Activated gamma-delta T cell treated with Interleukin-2 at 50 U/mL for 16 hours (primary cell): ENCODE measurements at regions not wholly inside any gene's neighbourhood (a gene's known extent, or its start where the extent isn't known, plus 50 kb on each side); places are given as distances from the start of the nearest gene placed in this dataset.
"Not testable (repeated sequence)": the region's sequence is repeated elsewhere in the genome, so short reads cannot be mapped to it uniquely, and the experiment has no call there.

Source experiments
- DNase-seq: peaks from one replicate; pipeline ENCODE4 v3.0.0-alpha.2; 2020

DNA sequence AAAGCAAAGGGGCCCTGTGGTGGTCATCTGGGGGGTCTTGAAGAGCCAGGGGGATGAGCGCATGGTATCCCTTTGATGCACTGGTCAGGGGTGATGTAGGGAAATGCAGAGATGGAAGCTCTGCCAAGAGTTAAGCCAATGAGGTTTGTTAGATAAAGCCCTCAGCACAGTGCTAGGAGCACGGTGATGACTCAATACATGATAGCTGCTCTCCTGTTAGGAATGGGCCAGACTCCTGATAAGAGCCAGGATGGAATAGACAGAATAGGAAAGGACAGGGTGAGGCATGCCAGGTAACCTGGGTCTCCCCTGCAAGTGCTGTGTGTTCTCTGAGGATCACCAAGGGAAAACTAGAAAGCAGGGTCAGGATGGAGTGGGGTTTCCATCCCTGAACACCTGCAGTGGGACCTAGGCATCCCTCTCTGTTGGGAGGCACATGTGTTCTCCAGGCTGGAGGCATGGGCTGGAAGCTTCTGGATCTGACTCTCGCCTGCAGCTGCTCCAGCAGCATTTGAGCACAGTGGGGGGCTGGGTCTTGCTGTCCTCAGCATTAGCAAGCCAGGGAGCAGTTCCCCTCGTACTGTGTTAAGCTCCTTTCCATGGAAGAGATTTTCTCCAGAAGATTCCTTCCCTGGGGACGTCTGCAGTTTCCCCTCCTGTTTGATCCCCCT is 71.8 kb upstream of the TIAM2 start:
- no peak for DNase-seq

DNA sequence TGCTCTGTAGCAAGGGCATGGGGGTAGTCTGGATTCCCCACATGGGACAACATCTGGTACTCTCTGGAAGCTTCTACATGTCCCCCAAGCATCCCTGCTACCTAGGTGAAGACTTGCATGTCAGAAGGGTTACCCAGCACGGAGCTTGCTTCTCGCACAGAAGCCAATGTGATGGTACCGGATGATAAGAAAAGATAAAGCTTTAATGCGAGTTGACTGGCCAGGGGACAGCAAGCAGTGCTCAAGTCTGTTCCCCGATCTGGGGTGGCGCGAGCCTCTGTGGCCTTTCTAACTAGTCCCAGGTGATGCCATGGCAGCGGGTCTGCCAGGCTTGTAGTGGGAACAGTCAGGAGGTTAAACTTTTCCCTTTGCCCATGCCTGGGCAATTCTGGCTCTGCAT is 70.0 kb upstream of the TIAM2 start:
- DNase-seq, result no peak

DNA sequence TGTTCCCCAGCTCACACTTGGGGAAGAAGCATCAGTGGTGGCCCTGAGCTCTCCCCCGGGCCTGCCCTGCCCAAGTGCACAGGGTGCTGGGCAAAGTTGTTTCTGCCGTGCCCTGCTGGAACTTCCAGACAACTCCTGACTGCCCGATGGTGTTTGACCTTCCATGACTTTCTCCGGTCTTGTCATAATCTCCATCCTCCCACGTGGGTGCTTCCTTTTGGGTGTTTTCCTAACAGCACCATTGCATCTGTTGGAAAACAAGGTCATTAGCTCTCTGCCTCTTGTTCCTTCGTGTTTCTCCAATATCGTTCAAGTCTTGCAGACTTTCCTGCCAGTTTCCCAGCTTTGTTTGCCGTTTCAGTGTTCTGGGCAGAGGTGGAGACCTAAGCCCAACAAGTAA is 68.7 kb upstream of the TIAM2 start:
- no peak for DNase-seq

DNA sequence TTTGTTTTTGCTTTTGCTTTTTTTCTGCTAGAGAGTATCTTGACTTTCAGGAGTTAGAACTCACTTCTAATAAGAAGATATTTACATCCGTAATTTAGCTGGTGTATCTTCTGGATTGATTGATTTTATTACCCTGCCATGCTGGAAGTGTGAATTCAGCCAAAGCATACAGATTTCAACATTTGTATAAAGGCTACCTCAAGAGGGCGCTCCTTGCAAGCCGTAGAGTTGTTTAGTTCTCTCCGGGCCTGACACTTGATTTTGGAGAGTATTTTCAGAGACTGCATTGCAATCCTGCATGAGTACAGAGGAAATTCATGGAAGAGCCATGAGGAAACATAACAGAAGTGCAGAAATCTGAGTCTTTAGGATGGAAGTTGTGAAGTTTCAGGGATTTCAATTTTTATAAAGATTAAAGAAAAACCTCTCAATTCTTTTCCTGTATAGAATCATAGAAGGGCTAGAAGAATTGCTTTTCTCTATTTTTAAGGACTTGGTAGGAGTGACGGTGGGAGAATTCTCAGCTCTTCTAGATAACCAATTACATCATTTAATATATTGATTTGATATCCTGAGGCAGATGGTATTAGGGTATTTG is 66.7 kb upstream of the TIAM2 start:
- peak; percentile 44 for DNase-seq

DNA sequence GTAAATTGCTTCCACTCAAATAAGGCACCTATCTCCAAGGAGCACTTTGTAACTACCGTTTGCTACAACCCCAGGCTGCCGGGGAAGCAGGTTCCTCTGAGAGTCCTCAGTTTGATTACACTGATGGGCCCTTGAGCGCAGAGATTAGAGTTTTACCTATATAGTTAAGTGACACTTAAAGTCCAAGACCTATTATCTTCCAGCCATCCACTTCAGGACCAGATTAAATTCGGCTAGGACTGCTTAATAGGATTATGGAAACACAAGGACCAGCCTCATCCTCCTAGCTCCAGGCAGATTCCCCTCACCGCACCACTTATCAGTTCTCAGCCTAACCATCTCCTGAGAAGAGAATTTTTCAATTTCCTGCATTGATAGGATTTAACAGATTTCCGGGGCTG is 64.7 kb upstream of the TIAM2 start:
- DNase-seq, result no peak

DNA sequence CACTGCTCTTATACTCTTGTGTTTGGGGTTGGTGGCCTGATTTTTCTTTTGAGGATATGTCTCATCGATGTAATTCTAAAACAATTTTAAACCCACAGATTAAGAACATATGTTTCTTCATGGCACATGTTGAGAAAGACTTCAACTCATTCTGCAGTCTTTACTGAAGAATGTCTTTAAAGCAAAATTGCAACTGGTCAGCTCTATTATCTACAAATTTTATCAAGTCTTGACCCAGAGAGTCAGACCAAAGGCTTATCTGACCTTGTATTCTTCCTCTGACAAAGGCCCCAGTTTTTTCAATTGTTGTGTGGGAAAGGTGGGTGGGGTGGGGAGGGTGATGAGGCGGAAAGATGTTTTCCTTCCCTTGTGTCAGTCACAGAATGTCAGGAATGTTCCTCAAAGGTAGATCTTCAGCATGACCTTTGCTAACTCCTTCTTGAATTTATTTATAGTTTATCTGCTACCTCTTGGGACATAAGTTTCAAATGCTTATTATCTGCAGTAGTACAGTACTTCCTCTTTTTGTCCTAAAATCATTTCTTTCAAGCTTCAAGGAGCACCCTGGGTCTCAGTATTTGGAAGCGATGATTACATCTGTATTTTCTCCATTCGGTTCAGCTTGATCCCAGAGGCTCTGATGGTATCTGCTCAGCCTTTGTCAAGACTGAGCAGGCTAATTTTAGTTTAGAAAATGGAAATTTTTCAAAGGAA is 63.2 kb upstream of the TIAM2 start:
- no peak for DNase-seq

DNA sequence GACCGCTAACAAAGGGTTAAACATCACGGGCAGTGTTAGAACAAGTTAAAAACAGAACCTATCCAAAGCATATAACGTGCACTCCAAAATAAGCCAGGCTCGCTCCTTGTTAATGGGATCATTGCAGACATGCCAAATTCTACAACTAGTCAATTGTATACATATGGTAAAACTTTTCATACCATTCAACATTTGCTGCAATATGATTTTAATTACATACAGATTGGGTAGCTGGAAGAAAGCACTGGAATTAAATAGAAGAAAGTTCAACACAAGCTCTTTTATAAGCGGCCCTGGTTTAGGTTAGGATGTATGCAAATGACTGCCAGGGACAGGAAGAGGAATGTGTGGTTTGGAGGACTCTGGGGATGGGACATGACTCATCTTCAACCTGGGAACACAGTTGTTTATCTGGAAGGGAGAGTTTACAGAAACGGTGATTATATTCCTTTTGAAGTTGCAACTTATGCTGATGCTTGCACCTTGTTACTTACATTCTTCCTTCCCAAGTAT is 62.5 kb upstream of the TIAM2 start:
- DNase-seq, result no peak

DNA sequence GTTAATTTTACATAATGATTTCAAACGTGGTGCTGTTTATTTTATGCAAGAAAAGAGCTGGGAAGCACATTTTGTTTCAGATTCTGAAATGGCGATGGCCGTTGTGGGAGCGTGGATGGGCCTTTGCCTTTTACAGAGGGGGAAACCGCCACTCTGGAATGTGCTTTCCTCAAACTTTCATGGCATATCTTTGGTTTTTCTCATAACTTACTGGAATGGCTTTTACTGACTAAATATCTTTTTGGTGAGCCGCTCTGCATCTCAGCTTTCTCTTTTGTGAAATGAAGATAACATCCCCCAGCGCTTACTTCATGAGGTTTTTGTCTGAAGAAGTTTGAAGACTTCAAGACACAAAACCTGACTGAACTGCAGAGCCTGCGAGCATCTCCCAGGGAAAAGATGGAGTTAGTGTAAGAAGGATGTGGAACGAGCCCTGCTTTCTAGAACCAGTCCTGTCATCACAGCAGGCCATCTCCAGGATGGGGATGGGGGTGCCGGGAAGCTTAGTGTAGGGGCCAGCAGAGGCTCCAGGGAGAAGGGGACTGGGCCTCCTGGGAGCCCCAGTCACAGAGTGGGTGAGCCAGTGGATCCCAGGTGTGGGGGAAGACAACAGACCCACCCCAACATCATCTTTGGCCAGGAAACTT is 61.8 kb upstream of the TIAM2 start:
- DNase-seq, result no peak

DNA sequence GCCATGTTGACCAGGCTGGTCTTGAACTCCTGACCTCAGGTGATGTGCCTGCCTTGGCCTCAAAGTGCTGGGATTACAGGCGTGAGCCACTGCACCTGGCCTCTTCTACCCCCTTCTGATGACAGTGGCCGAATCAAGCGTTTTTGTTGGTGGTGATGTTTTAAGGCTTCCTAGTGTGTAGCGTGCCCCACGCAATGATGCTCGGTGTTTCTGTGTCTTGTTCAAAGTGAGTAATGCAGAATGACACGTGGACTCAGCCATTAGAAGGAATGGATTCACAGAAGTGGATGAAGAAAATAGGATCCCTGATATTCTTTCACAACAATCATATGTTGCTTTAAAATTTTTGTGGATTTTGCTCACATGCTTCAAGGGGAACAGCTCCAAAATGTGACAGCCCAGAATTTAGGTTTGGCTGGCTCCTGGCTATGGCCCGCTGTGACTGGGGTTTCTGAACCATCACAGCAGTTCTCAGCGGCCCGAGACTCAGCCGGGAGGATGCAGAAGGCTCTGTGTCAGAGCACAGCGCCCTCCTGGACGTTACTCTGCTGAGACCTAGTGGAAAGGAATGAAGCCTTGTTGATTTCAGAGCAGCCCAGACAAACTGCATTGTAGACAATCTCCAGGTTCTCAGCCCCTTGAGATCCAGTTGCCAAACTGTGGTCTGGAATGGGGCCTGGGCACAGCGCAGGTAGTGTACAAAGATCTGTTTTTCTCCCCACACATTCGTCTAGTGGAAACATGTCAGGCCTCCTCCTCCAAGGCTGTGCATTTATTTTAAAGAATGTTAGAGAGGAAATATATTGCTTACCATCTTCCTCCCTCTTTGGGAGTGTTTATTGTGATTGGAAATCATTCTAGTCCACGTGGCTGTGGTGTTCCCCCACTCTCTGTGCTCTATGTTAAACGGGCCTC is 57.6 kb upstream of the TIAM2 start:
- DNase-seq, result no peak

DNA sequence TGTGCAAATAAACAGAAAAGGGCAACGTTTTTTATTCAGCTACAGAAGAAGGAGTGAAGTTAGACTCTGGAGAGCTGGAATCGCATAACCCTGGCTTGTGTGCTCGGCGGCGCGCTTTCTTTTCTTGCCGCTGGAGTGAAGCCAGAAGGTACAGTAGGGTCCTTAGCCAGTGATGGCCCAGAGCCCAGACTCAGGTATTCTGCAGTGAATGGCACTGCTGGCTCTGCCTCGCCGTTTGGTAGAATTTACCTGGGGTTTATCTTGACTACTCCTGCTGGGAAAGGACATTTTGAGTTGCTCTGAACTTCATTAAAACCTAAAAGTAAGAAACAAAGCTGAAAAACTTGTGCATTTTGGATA is 56.9 kb upstream of the TIAM2 start:
- DNase-seq, result no peak

DNA sequence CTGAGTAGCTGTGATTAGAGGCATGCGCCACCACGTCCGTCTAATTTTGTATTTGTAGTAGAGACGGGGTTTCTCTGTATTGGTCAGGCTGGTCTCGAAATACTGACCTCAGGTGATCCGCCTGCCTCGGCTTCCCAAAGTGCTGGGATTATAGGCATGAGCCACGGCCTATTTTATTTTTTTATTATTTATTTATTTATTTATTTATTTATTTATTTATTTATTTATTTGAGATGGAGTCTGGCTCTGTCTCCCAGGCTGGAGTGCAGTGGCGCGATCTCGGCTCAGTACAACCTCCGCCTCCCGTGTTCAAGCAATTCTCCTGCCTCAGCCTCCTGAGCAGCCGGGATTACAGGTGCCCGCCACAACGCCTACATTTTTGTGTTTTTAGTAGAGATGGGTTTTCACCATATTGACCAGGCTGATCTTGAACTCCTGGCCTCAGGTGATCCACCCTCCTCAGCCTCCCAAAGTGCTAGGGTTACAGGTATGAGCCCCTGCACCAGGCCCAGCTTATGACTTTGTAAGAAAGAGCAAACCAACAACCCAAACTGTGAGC is 56.3 kb upstream of the TIAM2 start:
- not testable (repeated sequence) for DNase-seq

DNA sequence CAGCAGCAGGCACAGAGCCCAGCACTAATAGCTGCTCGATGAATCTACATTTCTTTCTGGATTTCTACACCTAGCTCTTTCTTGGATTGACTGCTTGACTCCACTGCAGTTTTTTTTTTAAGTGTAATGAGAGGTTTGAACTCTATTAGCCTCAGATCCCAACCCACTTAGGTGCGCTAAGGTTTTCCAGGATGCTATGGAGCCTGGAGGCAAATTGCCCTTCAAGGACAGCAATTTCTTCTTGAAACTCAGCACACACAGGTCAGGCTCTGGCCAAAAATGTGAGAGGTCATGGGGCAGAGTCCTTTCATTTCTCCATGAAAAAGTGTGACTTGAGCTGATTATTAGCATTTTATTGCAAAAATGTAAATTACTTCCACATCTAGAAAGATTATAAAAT is 52.3 kb upstream of the TIAM2 start:
- DNase-seq, result no peak

- DNase-seq, result no peak
These were observed 49.7 kb upstream of the TIAM2 start for GRCh38 chr6:154945271-154945890.
